Activated naive CD4-positive, alpha-beta T cell treated with anti-CD3 and anti-CD28 coated beads for 36 hours (primary cell): ENCODE measurements at regions not wholly inside any gene's neighbourhood (a gene's known extent, or its start where the extent isn't known, plus 50 kb on each side); places are given as distances from the start of the nearest gene placed in this dataset.
"Not testable (repeated sequence)": the region's sequence is repeated elsewhere in the genome, so short reads cannot be mapped to it uniquely, and the experiment has no call there.

ENCODE experiments used
- CTCF ChIA-PET: fragments of 350-600 bp; sonication (Branson Sonifier 250); formaldehyde crosslinking; loops from one replicate; lab custom pipeline; 2021; ENCODE audit warnings: antibody characterized with exemption; lab: Charles Lee
- DNase-seq: peaks from one replicate; pipeline ENCODE4 v3.0.0-alpha.2; 2020
- H3K27ac Mint-ChIP-seq: one replicate; pipeline ENCODE4 v1.8.0; 2021; ENCODE audit warnings: mild to moderate bottlenecking, mixed read lengths
- H3K27me3 Mint-ChIP-seq: one replicate; pipeline ENCODE4 v1.8.0; 2021; ENCODE audit warnings: low read depth, mixed read lengths
- H3K36me3 Mint-ChIP-seq: one replicate; pipeline ENCODE4 v1.8.0; 2021; ENCODE audit warnings: low read depth, mixed read lengths
- H3K4me1 Mint-ChIP-seq: one replicate; pipeline ENCODE4 v1.8.0; 2021; ENCODE audit warnings: low read depth, mixed read lengths
- H3K4me3 Mint-ChIP-seq: one replicate; pipeline ENCODE4 v1.8.0; 2021; ENCODE audit warnings: mild to moderate bottlenecking, moderate library complexity, mixed read lengths
- H3K9me3 Mint-ChIP-seq: one replicate; pipeline ENCODE4 v1.8.0; 2021; ENCODE audit warnings: mixed read lengths
- intact Hi-C: fragments of 100-400 bp; cut with micrococcal nuclease; formaldehyde crosslinking; loops from one replicate; pipeline ENCODE4 v1.15.1; 2023

DNA sequence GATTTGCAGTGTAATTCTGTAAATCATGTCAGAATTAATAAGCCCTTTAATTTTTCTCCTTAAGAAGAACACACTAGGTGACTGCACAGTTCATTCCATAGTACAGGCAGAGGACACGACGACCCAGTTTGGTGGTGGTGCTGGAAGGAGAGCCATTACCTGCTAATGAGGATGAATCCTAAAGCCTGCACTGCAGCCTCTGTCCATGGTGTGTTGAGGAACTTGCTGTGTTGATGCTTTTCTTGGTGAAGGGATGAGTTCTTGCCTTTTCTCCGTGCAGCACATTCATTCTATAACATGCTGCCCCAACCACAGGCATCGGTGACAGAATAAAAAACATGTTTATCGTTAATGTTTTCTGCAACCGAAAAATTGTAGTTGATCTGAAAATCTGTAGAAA is 89.6 kb upstream of the VEPH1 start:
- CTCF ChIA-PET = interaction anchor here (2.1 kb wide), 1 partner anchor 14 kb away, joined by 9 read pairs; no protein-coding TSS in a partner anchor
- H3K4me3 Mint-ChIP-seq = no peak overlapping the region
- DNase-seq = no peak
- peaks cover 10% of the 10 kb centered on the region for H3K27me3 Mint-ChIP-seq
- intact Hi-C loops = no loop called here
- no peaks in the 10 kb centered on the region for H3K36me3 Mint-ChIP-seq
- no peaks in the 10 kb centered on the region for H3K9me3 Mint-ChIP-seq
- no peak overlapping the region for H3K27ac Mint-ChIP-seq
- H3K4me1 Mint-ChIP-seq = no peaks in the 10 kb centered on the region

GRCh38 chr3:157590273-157590672 is 87.1 kb upstream of the VEPH1 start:
- Mint-ChIP-seq H3K4me3 (no peak overlapping the region), H3K27me3 (peaks cover 8% of the 10 kb centered on the region), H3K36me3 (no peaks in the 10 kb centered on the region), H3K4me1 (no peaks in the 10 kb centered on the region), H3K27ac (no peak overlapping the region), H3K9me3 (no peaks in the 10 kb centered on the region)
- CTCF ChIA-PET = interaction anchor here (1.4 to 1.5 kb wide), 2 partner anchors 18 to 58 kb away, joined by 3 to 4 read pairs; no protein-coding TSS in a partner anchor
- no peak for DNase-seq
- intact Hi-C loops = no loop called here

DNA sequence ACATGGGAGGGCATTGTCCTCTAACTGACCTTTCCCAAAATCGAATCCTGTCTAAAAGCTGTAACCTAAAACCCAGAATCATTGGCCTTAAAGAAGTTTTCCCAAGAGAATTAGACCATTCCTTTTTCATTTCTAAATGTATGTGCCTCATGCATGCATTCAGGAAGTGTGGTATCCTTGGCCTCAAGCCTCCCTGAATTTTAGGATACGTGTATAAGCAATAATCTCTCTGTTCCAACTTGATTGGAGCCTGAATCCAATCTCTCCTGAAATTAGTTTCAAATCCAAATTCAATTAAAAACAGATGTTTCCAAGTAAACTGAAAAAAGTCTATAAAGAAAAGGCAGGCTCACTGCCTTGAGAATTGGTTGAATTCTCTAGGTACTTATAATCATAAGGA is 86.0 kb upstream of the VEPH1 start:
- no peak overlapping the region for H3K27ac Mint-ChIP-seq
- peaks cover 5% of the 10 kb centered on the region for H3K27me3 Mint-ChIP-seq
- no peaks in the 10 kb centered on the region for H3K9me3 Mint-ChIP-seq
- CTCF ChIA-PET = interaction anchor here (1.4 kb wide), 1 partner anchor 17 kb away, joined by 4 read pairs; no protein-coding TSS in a partner anchor
- H3K4me1 Mint-ChIP-seq = no peaks in the 10 kb centered on the region
- H3K4me3 Mint-ChIP-seq = no peak overlapping the region
- intact Hi-C loops = no loop called here
- no peak for DNase-seq
- no peaks in the 10 kb centered on the region for H3K36me3 Mint-ChIP-seq

- CTCF ChIA-PET = no interaction called here
- no peaks in the 10 kb centered on the region for H3K4me1 Mint-ChIP-seq
- no peak overlapping the region for H3K27ac Mint-ChIP-seq
- no peaks in the 10 kb centered on the region for H3K9me3 Mint-ChIP-seq
- intact Hi-C loops = no loop called here
- no peak overlapping the region for H3K4me3 Mint-ChIP-seq
- peaks cover 5% of the 10 kb centered on the region for H3K27me3 Mint-ChIP-seq
- no peaks in the 10 kb centered on the region for H3K36me3 Mint-ChIP-seq
- no peak for DNase-seq
Observed at GRCh38 chr3:157588386-157589060, 85.3 kb upstream of the VEPH1 start.

DNA sequence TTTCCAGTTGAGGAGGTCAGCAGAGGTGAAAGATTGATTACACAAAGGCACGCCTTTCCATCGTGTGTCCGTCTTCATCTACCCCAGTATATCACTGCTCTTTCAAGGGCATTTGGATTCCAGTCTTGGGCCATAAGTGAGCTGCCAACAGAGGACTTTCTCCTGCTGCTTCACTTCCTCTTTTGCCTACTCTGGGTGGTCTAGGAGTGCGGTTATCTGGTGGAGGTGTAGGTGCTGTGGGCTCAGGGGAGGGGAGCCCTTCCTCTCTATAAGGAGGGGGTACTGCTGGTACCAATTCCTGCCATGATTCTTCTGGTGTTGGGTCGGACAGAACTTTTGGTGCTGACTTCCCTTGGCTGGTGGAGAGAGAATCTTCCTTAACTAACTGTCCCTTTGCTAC is 83.1 kb upstream of the VEPH1 start:
- intact Hi-C loops = no loop called here
- no peak overlapping the region for H3K4me3 Mint-ChIP-seq
- DNase-seq = no peak
- H3K36me3 Mint-ChIP-seq = no peaks in the 10 kb centered on the region
- no peaks in the 10 kb centered on the region for H3K4me1 Mint-ChIP-seq
- peaks cover 5% of the 10 kb centered on the region for H3K27me3 Mint-ChIP-seq
- H3K9me3 Mint-ChIP-seq = no peaks in the 10 kb centered on the region
- H3K27ac Mint-ChIP-seq = no peak overlapping the region
- CTCF ChIA-PET = no interaction called here

- no peak overlapping the region for H3K27ac Mint-ChIP-seq
- no peak for DNase-seq
- CTCF ChIA-PET = interaction anchor here (0.9 kb wide), 1 partner anchor 53 kb away, joined by 4 read pairs; no protein-coding TSS in a partner anchor
Observed at GRCh38 chr3:157585386-157585785, 82.2 kb upstream of the VEPH1 start.

GRCh38 chr3:157582637-157582973 is 79.4 kb upstream of the VEPH1 start:
- CTCF ChIA-PET = interaction anchor here (0.7 kb wide), 1 partner anchor 9 kb away, joined by 3 read pairs; no protein-coding TSS in a partner anchor
- Mint-ChIP-seq H3K9me3 (no peaks in the 10 kb centered on the region), H3K36me3 (no peaks in the 10 kb centered on the region), H3K27ac (no peak overlapping the region), H3K4me1 (no peaks in the 10 kb centered on the region), H3K27me3 (peaks cover 6% of the 10 kb centered on the region), H3K4me3 (no peak overlapping the region)
- no peak for DNase-seq
- intact Hi-C loops = no loop called here

More at GRCh38 chr3:157585386-157585785, 82.2 kb upstream of the VEPH1 start:
- Mint-ChIP-seq H3K4me3 (no peak overlapping the region), H3K4me1 (no peaks in the 10 kb centered on the region), H3K27me3 (peaks cover 3% of the 10 kb centered on the region), H3K9me3 (no peaks in the 10 kb centered on the region), H3K36me3 (no peaks in the 10 kb centered on the region)
- intact Hi-C loops = no loop called here

- H3K27ac Mint-ChIP-seq, H3K27me3 Mint-ChIP-seq, H3K4me1 Mint-ChIP-seq, H3K4me3 Mint-ChIP-seq, intact Hi-C loops, DNase-seq, H3K36me3 Mint-ChIP-seq, H3K9me3 Mint-ChIP-seq: not testable (repeated sequence)
- CTCF ChIA-PET = interaction anchor here (0.6 to 0.7 kb wide), 2 partner anchors 9 to 94 kb away, joined by 3 read pairs; no protein-coding TSS in a partner anchor
Observed at GRCh38 chr3:157581956-157582636, 78.9 kb upstream of the VEPH1 start.

DNA sequence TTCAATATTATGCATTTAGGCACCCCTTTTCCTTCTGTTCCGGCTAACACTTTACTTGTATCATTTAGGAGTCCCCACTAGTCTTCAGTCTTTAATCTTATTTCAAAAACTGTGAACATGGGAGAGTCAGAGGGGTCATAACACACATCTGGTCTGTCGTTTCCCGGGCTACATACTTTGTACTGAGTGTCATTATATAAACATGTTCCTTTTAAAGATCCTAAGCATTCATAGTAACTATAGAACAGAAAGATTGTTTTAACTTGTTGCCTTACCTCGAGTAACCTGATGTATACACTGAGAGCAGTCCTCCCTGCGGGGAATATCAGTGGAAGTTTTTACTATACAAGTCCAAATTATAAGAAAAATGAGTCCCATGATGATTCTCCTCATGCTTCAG is 78.2 kb upstream of the VEPH1 start:
- Mint-ChIP-seq H3K36me3 (no peaks in the 10 kb centered on the region), H3K9me3 (no peaks in the 10 kb centered on the region), H3K4me3 (no peak overlapping the region), H3K27ac (no peak overlapping the region), H3K4me1 (no peaks in the 10 kb centered on the region), H3K27me3 (peaks cover 3% of the 10 kb centered on the region)
- DNase-seq = no peak
- intact Hi-C loops = no loop called here
- CTCF ChIA-PET = no interaction called here

DNA sequence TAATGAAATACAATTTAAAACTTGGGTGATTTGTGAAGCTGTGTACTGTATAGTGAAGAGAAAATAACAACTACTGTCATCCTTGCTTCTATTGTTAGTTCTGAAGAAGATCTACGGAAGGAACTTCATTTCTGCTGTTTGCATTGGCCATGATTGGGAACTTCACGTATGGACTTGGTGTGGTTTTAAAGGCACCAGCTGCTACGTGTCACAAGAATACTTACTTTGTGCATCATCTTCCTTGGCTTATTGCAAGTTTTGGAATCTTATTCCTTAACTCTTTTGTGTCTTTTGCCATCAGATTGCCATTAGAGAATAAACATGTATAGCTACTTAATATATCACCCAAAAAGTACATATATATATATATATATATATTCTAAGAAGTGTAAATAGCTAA is 75.0 kb upstream of the VEPH1 start:
- Mint-ChIP-seq H3K27me3 (peaks cover 7% of the 10 kb centered on the region), H3K36me3 (no peaks in the 10 kb centered on the region), H3K9me3 (no peaks in the 10 kb centered on the region), H3K27ac (no peak overlapping the region), H3K4me1 (no peaks in the 10 kb centered on the region), H3K4me3 (no peak overlapping the region)
- no peak for DNase-seq
- intact Hi-C loops = no loop called here
- CTCF ChIA-PET = no interaction called here

GRCh38 chr3:157574531-157574930 is 71.3 kb upstream of the VEPH1 start:
- intact Hi-C loops = no loop called here

GRCh38 chr3:157573780-157574378 is 70.7 kb upstream of the VEPH1 start:
- H3K27ac Mint-ChIP-seq = no peak overlapping the region
- H3K27me3 Mint-ChIP-seq = peaks cover 14% of the 10 kb centered on the region
- no peaks in the 10 kb centered on the region for H3K4me1 Mint-ChIP-seq
- no peak overlapping the region for H3K4me3 Mint-ChIP-seq
- CTCF ChIA-PET = interaction anchor here (0.6 to 3.4 kb wide), 7 partner anchors 9 to 106 kb away, joined by 3 to 101 read pairs (median 4); no protein-coding TSS in a partner anchor
- H3K9me3 Mint-ChIP-seq = no peaks in the 10 kb centered on the region
- intact Hi-C loops = loop anchor here (2.0 kb wide), 1 partner anchor 369 kb away; no protein-coding TSS in a partner anchor
- H3K36me3 Mint-ChIP-seq = no peaks in the 10 kb centered on the region
- DNase-seq = no peak

More at GRCh38 chr3:157574531-157574930, 71.3 kb upstream of the VEPH1 start:
- CTCF ChIA-PET = interaction anchor here (0.6 to 3.4 kb wide), 5 partner anchors 32 to 1531 kb away, joined by 3 to 101 read pairs (median 4); no protein-coding TSS in a partner anchor
- Mint-ChIP-seq H3K4me1 (no peaks in the 10 kb centered on the region), H3K4me3 (no peak overlapping the region), H3K27me3 (peaks cover 14% of the 10 kb centered on the region), H3K27ac (no peak overlapping the region), H3K36me3 (no peaks in the 10 kb centered on the region), H3K9me3 (no peaks in the 10 kb centered on the region)
- DNase-seq = no peak
